COR-L47 (cell line): ENCODE measurements at regions not wholly inside any gene's neighbourhood (a gene's known extent, or its start where the extent isn't known, plus 50 kb on each side); places are given as distances from the start of the nearest gene placed in this dataset.
"Not testable (repeated sequence)": the region's sequence is repeated elsewhere in the genome, so short reads cannot be mapped to it uniquely, and the experiment has no call there.

Experiments
- DNase-seq: peaks from one replicate; lab custom pipeline; 2025; lab: John Stamatoyannopoulos, UW

GRCh38 chr21:28069450-28069923 lies 923.2 kb downstream of the LTN1 start:
- no peak for DNase-seq

GRCh38 chr21:28068455-28069358 lies 924.0 kb downstream of the LTN1 start:
- DNase-seq = no peak

- DNase-seq = no peak
These were observed 925.9 kb downstream of the LTN1 start for GRCh38 chr21:28066596-28067387.

GRCh38 chr21:28066076-28066475 lies 926.6 kb downstream of the LTN1 start:
- DNase-seq = no peak

- DNase-seq = no peak
These were observed 929.1 kb downstream of the LTN1 start for GRCh38 chr21:28063241-28064216.

GRCh38 chr21:28052956-28053355 lies 939.7 kb downstream of the LTN1 start:
- DNase-seq = not testable (repeated sequence)

- peak; percentile 32 for DNase-seq
These were observed 941.0 kb downstream of the LTN1 start for GRCh38 chr21:28051649-28052048.

GRCh38 chr21:28035692-28036091 lies 957.0 kb downstream of the LTN1 start:
- peak; percentile 4 for DNase-seq

- not testable (repeated sequence) for DNase-seq
These were observed 957.8 kb downstream of the LTN1 start for GRCh38 chr21:28034916-28035315.

- not testable (repeated sequence) for DNase-seq
These were observed 958.3 kb downstream of the LTN1 start for GRCh38 chr21:28034334-28034733.

- not testable (repeated sequence) for DNase-seq
These were observed 960.0 kb downstream of the LTN1 start for GRCh38 chr21:28032652-28033051.

GRCh38 chr21:28031066-28031465 lies 961.6 kb downstream of the LTN1 start:
- not testable (repeated sequence) for DNase-seq

GRCh38 chr21:28025111-28025510 lies 967.6 kb downstream of the LTN1 start:
- no peak for DNase-seq

GRCh38 chr21:28018741-28019669 lies 973.7 kb downstream of the LTN1 start:
- peak; percentile 6 for DNase-seq

- DNase-seq = no peak
These were observed 974.5 kb downstream of the LTN1 start for GRCh38 chr21:28018213-28018612.

- no peak for DNase-seq
These were observed 976.1 kb downstream of the LTN1 start for GRCh38 chr21:28016571-28016970.

GRCh38 chr21:28013123-28013522 lies 979.6 kb downstream of the LTN1 start:
- peak; percentile 11 for DNase-seq

- DNase-seq = not testable (repeated sequence)
These were observed 980.7 kb downstream of the LTN1 start for GRCh38 chr21:28011970-28012369.

- not testable (repeated sequence) for DNase-seq
These were observed 984.4 kb downstream of the LTN1 start for GRCh38 chr21:28008245-28008644.

GRCh38 chr21:28003627-28004026 lies 989.0 kb downstream of the LTN1 start:
- DNase-seq = not testable (repeated sequence)
